22Rv1 (cell line): ENCODE measurements at regions not wholly inside any gene's neighbourhood (a gene's known extent, or its start where the extent isn't known, plus 50 kb on each side); places are given as distances from the start of the nearest gene placed in this dataset.
A peak's percentile ranks its signal among the peaks of the same experiment; 100 is the strongest.

Experiments
- H3K27ac ChIP-seq: fragments of 450-650 bp; 2 replicates; pipeline ENCODE4 v1.5.1; 2017
- ZFX ChIP-seq: fragments of 450-650 bp; IDR thresholded peaks from 2 replicates; pipeline ENCODE4 v1.6.1; 2017; ENCODE audit warnings: antibody characterized with exemption, borderline replicate concordance
- TF ChIP-seq, protein P1 (sequence below): fragments of 450-650 bp; IDR thresholded peaks from 2 replicates; pipeline ENCODE4 v1.5.1; 2017; ENCODE audit warnings: mild to moderate bottlenecking

DNA sequence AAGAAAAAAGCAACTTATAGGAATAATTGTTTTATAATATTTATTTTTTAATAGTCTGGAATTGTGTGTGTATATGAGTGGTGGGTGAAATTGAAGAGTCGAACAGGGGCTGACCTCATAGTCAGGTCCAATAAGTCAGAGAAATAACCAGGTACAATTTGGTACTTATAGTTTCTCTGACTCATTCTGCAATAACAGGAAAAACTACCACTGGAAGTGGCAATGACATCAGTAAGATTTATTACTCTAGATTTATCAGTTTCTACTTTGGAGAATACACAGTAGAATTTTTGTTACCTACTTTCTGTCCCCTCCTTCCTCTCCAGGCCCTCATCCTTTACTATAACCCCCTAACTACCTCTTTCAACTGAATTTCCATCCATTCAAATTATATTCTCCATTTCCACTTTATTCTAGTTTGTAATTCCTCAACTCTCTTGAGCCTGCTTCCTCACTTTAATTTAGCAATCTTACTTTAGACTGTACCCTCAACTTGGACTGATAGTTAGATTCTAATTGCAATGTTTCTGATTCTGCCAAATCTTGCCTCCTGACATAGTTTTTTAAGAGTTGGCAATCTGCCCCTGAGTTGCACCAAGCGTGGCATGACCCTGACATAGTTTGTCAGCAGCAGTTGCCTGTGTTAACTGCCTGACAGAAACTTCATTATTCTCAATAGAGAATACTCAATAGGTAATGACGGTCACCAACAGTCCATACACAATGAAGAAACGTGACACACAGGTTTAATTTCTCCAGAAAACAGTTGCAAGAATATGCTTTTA is 475.3 kb upstream of the RIOK2 start:
- no peak overlapping the region for H3K27ac ChIP-seq
- TF ChIP-seq ZFX, result no peak
- TF ChIP-seq, protein P1, sequence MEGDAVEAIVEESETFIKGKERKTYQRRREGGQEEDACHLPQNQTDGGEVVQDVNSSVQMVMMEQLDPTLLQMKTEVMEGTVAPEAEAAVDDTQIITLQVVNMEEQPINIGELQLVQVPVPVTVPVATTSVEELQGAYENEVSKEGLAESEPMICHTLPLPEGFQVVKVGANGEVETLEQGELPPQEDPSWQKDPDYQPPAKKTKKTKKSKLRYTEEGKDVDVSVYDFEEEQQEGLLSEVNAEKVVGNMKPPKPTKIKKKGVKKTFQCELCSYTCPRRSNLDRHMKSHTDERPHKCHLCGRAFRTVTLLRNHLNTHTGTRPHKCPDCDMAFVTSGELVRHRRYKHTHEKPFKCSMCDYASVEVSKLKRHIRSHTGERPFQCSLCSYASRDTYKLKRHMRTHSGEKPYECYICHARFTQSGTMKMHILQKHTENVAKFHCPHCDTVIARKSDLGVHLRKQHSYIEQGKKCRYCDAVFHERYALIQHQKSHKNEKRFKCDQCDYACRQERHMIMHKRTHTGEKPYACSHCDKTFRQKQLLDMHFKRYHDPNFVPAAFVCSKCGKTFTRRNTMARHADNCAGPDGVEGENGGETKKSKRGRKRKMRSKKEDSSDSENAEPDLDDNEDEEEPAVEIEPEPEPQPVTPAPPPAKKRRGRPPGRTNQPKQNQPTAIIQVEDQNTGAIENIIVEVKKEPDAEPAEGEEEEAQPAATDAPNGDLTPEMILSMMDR, result no peak

DNA sequence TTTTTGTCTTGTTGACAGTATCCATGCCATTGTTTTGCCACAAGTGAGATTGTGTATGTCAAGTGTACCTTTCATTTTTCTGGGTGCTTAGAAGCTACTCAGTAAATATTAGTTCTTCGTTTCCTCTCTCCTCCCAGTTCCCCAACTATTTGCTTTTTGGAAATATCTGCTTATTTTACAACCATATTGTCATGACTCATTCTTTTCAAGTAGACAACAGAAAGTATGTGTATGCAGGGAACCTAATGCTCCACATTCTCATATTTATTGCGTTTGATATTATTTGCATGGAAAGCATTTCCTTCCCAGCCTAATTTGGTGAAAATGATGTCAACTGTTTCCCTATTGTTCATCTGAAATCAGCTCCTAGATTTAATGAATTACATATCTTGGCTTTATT is 483.7 kb upstream of the RIOK2 start:
- TF ChIP-seq ZFX, result no peak
- H3K27ac ChIP-seq, result no peak overlapping the region

DNA sequence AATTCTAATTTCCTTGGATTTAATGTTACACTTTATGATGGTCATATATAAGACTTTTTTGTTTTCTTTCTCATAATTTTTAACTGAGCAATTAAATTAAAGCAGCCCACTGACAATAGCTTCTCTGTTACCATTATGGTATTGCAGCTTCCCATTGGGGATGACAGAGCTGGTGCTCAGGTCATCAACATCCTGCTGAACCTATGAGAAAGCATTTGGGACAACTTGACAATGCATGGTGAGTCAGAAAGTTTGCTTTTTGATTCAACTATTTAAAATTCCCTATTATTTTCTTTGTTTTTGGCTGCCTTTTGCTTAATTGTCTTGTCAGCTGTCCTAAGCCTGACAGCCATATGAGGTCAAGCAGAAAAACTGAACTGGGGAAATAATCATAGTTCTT is 487.4 kb upstream of the RIOK2 start:
- TF ChIP-seq, protein P1, result no peak
- no peak for TF ChIP-seq ZFX
- no peak overlapping the region for H3K27ac ChIP-seq

DNA sequence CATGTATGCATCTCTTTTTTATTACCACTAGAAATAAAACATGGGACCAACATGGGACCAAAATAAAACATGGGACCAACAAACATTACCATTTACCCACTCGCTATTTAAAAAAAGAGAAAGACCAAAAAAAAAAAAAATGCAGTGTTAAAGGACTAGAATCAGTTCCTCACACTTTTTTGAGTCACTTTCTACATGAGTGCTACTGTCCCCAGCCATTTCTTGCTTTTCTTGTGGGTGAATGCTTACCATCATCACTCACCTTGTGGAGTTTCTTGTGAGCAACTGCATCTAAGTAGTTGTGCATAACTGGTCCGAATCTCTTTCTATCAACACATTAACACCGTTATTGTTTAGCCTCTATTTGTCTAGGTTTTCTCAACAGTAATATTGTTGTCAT is 493.6 kb upstream of the RIOK2 start:
- no peak overlapping the region for H3K27ac ChIP-seq
- TF ChIP-seq ZFX, result no peak
- TF ChIP-seq, protein P1, result no peak

DNA sequence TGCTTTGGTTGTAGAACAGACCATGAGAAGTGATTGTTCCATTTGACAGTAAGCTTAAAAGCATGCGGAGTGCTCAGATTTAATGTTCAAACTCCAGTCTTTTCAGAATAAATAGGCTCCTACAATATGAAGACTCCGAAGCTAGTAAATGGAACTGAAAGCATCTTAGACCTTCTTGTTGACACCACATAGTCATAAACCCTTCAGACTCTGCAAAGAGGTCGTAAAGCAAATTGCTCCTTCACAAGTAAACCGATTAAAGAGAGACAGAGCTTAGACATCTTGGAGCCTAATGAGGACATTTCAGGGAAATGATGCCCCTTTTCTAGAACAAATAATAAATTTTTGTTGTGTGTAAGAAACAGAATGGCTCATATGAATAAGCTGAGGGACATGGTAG is 511.0 kb upstream of the RIOK2 start:
- no peak for TF ChIP-seq ZFX
- H3K27ac ChIP-seq, result no peak overlapping the region

DNA sequence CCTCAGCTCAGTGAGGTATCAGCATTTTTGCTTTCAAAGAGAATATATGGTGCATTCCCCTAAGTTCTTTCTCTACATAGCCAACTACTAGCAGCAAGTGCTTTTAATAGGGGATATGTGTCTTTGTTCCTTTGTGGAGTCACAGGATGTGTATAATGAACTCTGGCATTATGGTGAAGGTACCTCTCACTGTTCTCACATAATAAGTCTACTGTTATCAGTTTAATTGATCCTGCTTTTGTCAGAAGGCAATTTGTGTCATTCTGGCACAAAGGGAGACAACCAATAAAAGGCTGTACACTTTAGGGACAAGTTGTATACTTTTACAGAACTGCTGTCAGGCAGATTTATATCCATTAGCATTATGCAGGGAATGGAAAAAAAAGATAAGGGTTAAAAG is 531.4 kb upstream of the RIOK2 start:
- H3K27ac ChIP-seq, result no peak overlapping the region
- TF ChIP-seq, protein P1, result no peak
- TF ChIP-seq ZFX, result no peak

DNA sequence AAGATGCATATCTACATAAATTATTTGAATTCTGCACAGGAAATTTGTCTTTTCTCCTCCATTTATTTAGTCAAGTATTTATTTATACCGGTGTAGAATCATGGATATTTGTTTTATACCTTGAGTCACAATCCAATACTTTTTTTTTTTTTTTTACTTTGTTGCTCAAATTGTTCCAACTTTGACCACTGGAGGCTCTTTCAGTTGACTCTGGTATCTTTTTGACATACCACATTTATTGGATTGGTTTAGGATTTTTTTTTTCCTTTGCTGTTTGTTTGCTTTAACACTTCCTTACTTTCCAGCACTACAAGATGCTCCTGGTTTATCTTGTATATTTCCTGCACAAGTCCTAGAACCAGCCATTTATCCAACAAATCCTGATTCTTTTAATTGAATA is 543.1 kb upstream of the RIOK2 start:
- H3K27ac ChIP-seq, result no peak overlapping the region
- TF ChIP-seq ZFX, result no peak
- TF ChIP-seq, protein P1, result peak; percentile 21; the same call in 1 of the 2 replicates

DNA sequence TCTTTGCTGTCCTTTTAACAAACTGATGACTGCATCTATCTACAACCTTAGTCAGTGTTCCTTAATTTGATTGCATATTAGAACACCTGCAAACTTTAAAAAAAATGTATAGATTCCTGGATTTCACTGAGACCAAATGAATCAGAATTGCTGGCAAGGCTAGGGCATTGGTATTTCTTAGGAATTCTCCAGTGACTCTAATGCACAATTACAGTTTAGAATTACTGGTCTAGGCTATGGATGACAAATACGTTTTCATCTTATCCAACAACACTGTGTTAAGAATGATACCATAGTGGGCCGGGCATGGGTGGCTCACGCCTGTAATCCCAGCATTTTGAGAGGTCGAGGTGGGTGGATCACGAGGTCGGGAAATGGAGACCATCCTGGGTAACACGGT is 545.9 kb upstream of the RIOK2 start:
- H3K27ac ChIP-seq, result no peak overlapping the region
- TF ChIP-seq, protein P1, result no peak
- TF ChIP-seq ZFX, result no peak
